ENCODE measurements at regions not wholly inside any gene's neighbourhood (a gene's known extent, or its start where the extent isn't known, plus 50 kb on each side); places are given as distances from the start of the nearest gene placed in this dataset.

GRCh38 chr12:75704208-75704607, 192.8 kb upstream of the KRR1 start:
- TF ChIP-seq, protein P1, sequence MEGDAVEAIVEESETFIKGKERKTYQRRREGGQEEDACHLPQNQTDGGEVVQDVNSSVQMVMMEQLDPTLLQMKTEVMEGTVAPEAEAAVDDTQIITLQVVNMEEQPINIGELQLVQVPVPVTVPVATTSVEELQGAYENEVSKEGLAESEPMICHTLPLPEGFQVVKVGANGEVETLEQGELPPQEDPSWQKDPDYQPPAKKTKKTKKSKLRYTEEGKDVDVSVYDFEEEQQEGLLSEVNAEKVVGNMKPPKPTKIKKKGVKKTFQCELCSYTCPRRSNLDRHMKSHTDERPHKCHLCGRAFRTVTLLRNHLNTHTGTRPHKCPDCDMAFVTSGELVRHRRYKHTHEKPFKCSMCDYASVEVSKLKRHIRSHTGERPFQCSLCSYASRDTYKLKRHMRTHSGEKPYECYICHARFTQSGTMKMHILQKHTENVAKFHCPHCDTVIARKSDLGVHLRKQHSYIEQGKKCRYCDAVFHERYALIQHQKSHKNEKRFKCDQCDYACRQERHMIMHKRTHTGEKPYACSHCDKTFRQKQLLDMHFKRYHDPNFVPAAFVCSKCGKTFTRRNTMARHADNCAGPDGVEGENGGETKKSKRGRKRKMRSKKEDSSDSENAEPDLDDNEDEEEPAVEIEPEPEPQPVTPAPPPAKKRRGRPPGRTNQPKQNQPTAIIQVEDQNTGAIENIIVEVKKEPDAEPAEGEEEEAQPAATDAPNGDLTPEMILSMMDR (IDR thresholded peaks at IDR 0.05; ENCODE audit: low read depth, low read length, missing input control), result no peak
- TF ChIP-seq GABPA (IDR thresholded peaks at IDR 0.05 in 1 of 2, conservative IDR thresholded peaks at IDR 0.05 in 1 of 2) (no peak), JUND (IDR thresholded peaks at IDR 0.05) (no peak), NR2F2 (IDR thresholded peaks at IDR 0.05) (no peak), EGR1 (IDR thresholded peaks at IDR 0.05; ENCODE audit: low read depth in 2 of 2) (no peak), RXRA (IDR thresholded peaks at IDR 0.05) (no peak), HNF4A (conservative IDR thresholded peaks at IDR 0.05) (no peak), YY1 (IDR thresholded peaks at IDR 0.05) (no peak)
- TF ChIP-seq, protein P2, sequence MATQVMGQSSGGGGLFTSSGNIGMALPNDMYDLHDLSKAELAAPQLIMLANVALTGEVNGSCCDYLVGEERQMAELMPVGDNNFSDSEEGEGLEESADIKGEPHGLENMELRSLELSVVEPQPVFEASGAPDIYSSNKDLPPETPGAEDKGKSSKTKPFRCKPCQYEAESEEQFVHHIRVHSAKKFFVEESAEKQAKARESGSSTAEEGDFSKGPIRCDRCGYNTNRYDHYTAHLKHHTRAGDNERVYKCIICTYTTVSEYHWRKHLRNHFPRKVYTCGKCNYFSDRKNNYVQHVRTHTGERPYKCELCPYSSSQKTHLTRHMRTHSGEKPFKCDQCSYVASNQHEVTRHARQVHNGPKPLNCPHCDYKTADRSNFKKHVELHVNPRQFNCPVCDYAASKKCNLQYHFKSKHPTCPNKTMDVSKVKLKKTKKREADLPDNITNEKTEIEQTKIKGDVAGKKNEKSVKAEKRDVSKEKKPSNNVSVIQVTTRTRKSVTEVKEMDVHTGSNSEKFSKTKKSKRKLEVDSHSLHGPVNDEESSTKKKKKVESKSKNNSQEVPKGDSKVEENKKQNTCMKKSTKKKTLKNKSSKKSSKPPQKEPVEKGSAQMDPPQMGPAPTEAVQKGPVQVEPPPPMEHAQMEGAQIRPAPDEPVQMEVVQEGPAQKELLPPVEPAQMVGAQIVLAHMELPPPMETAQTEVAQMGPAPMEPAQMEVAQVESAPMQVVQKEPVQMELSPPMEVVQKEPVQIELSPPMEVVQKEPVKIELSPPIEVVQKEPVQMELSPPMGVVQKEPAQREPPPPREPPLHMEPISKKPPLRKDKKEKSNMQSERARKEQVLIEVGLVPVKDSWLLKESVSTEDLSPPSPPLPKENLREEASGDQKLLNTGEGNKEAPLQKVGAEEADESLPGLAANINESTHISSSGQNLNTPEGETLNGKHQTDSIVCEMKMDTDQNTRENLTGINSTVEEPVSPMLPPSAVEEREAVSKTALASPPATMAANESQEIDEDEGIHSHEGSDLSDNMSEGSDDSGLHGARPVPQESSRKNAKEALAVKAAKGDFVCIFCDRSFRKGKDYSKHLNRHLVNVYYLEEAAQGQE (IDR thresholded peaks at IDR 0.05), result no peak

Measured in liver (tissue), 3 donors.